ENCODE measurements at regions not wholly inside any gene's neighbourhood (a gene's known extent, or its start where the extent isn't known, plus 50 kb on each side); places are given as distances from the start of the nearest gene placed in this dataset.

DNA sequence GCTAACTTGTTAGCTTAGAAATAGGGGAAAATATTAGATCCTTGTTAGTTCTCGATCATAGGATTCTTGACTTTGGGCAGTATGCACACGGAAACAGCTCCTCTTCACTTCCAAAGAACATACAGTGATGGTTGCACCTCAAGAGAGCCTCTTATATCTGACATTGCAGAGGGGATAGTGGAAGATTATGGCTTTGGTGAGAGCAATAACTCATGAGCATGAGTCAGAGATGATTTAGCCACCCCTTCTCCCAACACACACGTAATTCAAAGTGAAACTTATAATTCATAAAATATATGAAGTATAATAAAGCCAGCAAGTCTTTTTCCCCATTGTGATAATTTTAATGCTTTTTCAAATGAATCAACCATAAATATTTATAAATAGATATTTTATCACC lies 683.7 kb downstream of the POM121L12 start:
- TF ChIP-seq CTCF (IDR thresholded peaks at IDR 0.05; ENCODE audit: low read length) (no peak), EZH2 (IDR thresholded peaks at IDR 0.05; ENCODE audit: borderline replicate concordance, low read length) (no peak)
